HG02884 (cell line): ENCODE measurements at regions not wholly inside any gene's neighbourhood (a gene's known extent, or its start where the extent isn't known, plus 50 kb on each side); places are given as distances from the start of the nearest gene placed in this dataset.

Experiments used
- ATAC-seq: cut with Tn5 transposase; IDR thresholded peaks from one replicate; pipeline ENCODE4 v1.9.1; 2021; ENCODE audit warnings: mild to moderate bottlenecking, moderate library complexity; ENCODE audit not compliant: unreplicated experiment

DNA sequence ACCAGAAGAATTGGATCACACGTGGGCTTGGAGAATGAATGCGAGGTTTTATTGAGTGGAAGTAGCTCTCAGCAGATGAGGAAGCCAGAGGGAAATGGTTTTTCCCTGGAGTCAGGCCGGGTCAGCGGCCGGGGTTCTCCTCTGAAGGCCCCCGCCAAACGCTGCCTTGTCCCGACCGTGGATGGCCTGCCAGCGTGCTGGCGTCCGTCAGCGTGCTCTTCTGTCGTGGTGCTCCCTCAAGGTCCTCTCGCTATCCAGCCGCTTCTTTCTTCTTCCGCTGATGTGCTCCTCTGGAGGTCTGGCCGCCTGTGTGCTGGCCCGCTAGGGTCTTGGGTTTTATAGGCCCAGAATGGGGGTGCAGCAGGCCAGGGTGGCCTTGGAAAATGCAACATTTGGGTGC lies 632.2 kb downstream of the TRAM1L1 start:
- ATAC-seq = no peak

DNA sequence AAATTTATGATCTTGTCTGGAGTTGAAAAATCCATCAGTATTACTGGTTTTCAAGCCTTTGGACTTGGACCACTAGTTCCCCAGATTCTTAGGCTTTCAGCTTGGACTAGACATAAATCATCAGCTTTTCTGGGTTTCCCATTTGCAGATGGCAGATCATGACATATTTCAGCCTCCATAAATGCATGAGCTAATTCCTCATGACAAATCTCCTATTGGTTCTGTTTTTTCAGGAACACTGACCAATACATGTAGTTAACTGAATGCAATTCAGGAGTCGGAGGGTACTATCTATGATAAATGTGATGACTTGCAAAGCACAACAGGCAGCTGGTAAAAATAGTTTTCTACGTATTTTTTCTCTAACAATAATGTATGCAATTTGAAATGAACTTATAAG lies 635.6 kb downstream of the TRAM1L1 start:
- no peak for ATAC-seq

DNA sequence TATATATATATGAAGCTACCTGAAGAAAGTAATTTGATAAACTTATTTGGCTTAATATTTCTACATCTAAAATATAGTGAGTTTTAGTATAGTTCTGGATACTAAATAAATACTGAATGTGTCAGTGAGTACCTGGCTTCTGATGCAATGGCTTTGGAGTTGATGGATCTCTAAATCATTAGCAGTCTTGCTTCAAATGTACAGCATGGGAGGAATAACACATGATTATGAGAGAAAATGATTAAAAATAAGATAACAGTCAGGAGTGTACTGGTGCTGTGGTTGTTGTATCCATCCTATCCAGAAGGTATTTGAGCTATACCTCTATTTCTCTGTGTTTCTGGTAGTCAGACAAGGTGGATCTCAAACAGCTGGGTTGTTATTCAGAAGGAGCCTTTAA lies 641.3 kb downstream of the TRAM1L1 start:
- ATAC-seq = no peak

DNA sequence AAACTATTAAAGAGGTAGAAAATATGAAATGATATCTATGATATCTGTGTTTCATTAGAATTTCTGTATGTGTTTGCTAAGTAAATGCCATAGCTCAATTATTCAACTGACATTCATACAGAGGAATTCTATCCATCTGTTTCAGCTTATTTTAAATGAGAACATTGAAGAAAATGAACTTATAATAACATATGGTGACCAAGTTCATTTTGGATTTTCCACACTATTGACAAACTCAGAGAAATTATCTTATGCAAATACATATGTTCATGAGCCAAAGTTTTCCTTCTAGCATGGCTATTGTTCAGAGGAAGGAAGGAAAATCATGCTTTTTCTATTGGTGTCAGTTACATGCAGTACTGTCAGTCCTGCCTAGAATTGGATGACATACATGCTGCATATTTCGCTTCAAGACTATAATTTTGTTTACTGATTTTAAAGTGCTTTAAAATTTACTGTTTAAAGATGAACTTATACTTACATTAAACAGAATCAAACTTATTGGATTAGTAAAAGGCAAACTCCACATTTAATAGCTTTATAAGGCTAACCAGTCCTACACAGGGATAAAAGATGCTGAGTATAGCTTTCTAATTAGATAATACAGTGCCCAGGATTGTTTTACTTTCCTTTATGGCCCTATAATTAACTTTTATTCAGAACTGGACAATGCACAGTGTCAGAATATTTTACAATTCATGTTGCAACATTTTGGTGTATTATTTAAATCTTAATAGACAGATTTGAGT lies 646.2 kb downstream of the TRAM1L1 start:
- ATAC-seq = no peak

DNA sequence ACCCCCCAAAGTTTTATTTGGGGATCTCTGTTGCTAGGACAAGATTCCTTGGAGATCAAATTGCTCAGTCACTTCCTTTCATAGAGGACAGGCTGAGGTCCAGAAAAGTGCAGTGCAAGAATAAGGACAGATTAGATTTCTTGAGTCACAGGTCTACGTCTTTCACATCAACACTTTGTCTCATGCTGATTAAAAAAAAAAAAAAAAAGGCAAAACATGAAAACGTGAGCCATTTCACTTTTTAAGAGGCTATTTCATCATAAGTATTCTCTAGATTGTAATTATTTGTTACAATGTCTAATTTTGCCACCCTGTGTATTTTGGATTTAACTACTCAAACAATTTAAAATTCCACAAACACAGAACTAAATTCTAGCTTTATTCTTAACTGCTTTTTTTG lies 647.0 kb downstream of the TRAM1L1 start:
- no peak for ATAC-seq

DNA sequence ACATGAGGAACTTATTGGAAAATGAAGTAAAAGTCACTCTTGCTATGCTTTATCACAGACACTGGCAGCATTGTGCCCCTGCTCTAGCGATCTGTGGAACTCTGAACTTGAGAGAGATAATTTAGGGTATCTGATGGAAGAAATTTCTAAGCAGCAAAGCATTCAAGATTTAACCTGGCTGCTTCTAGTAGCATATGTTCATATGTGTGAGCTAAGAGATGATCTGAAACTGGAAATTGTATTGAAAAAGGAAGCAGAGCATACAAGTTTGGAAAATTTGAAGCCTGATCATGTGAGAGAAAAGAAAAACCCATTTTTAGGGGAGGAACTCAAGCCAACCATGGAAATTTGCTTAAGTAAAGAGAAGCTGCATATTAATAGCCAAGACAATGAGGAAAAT lies 657.7 kb downstream of the TRAM1L1 start:
- no peak for ATAC-seq

DNA sequence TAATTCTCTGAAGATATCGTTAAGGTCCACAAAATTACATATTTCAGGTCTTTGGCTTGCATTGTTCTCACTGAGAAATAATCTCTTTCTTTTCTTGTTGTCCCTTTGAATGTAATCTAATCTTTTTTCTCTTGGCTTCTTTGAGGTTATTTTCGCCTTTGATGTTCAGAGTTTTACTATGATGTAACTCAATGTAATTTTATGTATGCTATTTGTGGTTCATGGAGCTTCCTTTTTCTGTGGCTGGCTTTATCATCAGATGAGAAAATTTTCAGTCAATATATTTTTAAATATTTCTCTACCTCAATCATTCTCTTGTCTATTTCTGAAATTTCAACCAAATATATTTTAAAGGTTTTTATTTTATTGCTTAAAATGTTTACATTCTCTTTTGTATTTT lies 672.2 kb downstream of the TRAM1L1 start:
- no peak for ATAC-seq

DNA sequence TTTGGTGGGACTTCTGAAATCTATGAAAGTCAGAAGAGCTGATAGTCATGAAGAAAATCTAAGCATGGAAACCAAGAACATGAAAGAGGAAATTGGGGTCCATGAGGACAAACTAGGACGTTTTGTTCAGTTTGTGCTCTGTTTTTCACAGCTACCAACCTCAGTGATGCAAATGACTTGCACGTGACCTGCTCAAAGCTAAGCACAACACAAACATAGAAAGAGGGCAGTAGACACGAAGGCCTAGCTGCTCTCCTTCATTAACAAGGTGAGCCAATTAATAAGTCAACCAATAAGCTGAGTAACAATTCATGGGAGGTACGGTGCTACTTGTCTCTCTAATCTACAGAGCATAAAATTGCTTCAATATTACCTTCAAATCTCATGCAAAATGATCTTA lies 684.1 kb downstream of the TRAM1L1 start:
- no peak for ATAC-seq

DNA sequence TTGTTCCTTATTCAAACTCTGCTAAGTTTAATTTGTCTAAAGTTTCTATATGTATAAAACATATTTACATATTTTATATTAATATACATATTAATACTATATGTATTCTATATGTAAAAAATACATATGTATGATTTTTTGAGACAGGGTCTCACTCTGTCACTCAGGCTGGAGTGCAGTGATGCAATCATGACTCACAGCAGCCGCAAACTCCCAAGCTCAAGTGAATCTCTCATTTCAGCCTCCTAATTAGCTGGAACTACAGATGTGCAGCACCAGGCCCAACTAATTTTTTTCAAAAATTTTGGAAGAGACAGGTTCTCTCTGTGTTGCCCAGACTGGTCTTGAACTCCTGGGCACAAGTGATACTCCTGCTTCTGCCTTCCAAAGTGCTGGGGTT lies 684.9 kb downstream of the TRAM1L1 start:
- no peak for ATAC-seq

DNA sequence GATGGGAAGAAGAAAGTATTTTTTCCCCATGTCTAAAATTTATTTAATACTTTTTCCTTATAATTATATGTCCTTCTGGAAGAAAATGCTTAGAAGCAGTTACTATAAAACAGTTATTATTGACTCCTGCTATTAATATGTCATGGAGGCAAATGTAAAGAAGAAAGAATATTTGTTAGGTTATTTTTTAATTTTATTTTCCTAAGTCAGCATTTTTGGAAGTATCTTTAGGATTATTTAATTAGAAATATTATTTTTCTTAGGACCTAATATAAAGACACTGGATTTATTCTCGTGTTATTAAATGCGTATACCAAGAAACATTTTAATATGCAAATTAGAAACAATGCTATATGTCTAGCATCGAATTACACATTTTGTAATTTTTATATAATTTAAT lies 687.7 kb downstream of the TRAM1L1 start:
- no peak for ATAC-seq

DNA sequence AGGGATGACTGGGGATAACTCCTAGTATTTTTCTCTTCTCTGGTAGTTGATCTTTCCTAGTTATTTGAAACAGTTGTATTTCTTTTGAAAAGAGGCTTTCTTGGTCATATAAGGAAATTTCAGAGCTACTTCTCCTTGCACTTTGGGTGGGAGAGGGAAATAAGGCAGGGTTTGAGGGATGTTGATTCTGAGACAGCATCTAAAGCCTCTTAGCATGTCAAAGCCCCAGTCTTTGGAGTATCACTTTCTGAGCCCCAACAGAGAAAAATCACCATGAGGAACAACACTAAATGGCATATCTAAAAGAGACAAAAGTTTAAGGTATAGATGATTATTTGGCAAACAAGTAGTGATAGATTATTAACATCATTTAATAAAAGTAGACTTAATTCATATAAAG lies 688.1 kb downstream of the TRAM1L1 start:
- ATAC-seq = no peak

DNA sequence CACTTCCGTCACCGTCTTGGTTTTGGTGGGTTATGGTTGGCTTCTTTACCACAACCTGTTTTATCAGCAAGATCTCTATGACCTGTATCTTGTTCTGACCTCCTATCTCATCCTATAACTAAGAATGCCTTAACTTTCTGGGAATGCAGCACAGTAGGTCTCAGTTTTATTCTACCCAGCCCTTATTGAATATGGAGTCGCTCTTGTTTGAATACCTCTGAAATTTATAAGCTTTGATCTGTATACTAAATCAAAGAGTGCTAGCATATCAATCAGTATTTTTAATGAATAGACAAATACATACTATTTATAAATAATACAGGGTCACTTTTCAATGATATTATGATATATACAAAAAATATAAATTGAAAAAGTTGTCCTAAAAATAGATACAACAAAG lies 690.0 kb downstream of the TRAM1L1 start:
- no peak for ATAC-seq

DNA sequence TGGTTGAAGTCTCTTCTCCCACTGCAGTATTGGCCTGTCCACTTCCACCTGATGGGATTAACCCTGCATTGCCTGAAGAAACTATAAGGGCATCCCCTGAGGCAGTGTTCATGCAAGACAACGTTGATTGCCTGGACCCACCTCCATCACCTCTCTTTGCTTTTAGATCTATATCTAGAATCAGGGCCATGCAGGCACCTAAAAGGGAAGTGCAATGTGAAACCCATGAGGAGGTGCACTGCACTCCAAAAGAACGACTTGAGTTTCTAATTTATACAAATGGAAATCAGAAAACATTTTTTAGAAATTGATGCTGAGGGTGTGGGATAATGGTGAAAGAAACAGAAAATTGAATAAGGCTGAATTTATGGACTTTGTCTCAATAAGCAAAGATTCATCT lies 694.4 kb downstream of the TRAM1L1 start:
- no peak for ATAC-seq

DNA sequence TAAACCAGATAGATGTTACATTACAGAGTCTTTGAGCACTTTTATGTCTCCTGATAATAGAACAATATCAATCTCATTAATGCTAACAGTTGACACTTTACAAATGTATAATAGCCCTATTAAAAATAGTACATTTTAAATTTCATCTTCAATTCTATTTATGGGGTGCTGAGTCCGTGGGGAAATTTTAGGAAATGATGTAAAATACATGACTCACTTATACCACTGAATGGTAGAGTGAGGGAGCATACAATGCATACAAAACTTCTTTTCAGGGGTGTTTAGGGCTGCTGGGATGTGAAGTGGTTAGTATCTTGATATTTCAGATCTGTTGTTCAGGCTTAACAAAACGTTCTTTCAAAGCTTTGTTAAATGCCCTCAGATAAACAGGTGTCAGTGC lies 696.2 kb downstream of the TRAM1L1 start:
- no peak for ATAC-seq

DNA sequence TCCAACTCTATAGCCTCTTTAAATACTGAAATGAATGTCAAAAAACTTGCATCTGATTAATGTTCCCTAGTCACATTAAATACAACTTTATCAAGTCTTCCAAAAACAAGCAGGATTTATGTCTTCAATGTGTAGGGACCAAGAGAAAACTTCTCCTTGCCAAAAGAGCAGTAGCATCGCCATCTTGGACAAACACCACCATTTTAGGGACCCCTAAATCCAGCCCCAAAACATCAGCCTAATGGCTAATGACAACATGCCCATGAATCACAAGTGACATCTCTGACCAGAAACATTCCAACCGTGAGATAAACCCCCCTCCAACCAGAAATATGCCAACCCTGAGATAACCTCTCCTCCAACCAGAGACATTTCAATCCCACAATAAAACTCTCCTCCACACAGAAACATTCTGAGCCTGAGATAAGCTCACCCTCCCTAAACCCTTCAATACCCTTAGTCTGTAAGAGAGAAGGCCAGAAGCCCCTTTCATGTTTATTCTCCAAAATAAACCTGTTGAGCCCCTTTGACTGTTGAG lies 697.4 kb downstream of the TRAM1L1 start:
- ATAC-seq = no peak

DNA sequence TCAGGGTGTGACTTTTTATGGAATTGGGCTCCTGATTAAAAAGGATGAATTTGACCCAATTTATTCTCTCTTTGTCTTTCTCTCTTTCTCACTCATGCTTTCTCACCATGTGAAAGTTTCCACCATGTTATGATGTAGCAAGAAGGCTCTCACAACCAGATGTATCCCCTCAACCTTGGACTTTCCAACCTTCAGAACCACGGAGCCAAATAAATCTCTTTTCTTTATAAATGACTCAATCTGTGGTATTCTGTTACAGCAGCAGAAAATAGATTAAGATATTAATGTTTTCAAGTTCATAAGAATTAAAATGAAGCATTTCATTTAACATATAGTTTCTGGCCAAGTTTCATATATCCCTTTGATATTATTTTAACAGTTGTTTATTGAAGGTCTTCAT lies 698.5 kb downstream of the TRAM1L1 start:
- ATAC-seq = no peak

DNA sequence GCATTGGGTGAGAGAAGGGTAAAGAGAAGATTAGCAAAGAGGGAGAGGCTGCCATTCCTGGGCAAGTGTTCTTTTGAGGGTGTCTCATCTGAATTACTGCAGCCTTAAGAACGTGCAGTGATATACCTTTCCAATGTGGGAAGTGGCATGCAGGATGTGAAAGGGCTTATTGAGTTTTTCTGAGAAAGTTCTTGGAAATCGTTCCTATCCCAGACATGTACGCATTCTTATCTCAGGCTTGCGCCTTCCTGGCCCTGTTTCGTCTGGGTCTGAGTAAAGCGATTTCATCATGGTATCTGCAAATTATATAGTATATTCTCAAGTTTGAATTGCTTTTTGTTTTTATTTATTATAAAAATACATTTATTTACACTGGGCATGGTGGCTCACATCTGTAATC lies 699.8 kb downstream of the TRAM1L1 start:
- no peak for ATAC-seq

DNA sequence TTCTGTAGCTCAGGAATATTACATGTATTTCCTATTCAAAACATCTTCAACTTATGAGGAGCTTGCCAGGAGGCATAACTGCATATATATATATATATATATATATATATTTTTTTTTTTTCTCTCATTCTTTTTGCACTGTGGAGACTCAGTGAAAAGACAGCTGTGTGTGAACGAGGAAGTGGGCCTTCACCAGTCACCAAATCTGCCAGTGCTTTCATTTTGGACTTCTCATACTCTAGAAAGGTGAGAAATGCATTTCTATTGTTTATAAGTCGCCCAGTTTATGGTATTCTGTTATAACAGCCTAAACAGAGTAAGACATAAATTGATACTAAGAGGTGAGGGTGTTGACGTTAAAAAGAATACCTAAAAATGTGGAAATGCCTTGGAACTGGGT lies 710.6 kb downstream of the TRAM1L1 start:
- ATAC-seq = no peak

DNA sequence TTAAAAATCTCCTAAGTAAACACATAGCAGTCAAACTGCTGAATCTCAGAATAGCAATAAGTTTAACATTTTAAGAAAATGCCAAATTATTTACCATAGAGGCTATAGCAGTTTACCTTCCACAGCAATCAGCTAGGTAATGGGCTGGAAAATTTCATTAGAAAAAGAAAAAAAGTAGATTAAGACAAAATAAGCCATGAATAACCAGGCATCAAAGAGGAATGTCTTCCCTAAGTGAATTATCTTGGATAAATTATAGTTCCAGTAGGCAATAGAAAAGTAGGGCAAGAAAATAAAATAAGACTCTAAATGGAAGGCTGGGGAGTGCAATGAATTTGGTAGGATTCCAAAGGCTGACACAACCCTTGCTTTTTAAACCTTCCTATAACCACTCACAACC lies 722.8 kb downstream of the TRAM1L1 start:
- ATAC-seq = no peak

DNA sequence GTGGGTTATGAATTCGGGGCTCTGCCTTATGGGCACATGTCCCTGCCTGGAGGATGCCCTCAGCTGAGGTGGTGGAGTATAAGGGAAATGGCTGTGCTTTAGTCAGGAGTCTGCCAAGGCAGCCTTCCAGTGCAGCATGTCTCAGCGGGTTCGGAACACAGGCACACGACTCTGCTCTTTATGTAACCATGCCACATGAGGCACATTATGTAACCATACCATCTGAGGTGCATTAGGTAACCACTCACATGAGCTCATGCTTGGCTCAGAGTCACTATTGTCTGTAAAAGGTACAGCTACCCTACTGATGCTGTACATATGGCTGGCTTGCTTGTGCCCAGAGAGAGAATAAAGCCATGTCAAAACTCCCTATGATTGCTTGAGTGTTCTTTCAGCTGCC lies 723.6 kb downstream of the TRAM1L1 start:
- ATAC-seq = no peak

DNA sequence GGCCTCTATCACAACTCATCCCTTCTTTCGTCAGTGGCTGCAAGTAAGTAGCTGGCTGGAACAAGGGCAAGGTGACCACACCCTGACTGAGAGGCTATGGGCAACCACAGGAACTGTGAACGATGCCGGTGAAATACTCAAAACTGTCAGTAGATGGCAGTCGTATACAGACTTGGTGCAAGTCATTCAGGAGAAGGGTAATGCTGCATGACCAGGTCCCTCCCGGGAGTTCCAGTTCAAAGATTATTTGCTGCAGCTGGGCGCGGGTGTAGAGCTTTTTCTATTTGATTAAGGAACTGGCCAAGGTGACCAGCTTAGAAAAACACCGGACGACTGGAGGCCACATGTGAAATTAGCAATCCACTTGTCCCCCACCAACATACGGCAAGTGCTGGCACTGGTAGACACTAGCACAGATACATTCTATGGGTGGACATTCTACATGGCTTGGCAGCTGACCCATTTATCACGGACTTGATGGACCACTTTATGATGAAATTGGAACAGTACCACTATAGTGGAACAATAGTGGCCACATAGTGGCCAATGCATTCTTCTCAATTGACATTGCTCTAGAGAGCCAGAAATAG lies 726.6 kb downstream of the TRAM1L1 start:
- ATAC-seq = peak; percentile 99

DNA sequence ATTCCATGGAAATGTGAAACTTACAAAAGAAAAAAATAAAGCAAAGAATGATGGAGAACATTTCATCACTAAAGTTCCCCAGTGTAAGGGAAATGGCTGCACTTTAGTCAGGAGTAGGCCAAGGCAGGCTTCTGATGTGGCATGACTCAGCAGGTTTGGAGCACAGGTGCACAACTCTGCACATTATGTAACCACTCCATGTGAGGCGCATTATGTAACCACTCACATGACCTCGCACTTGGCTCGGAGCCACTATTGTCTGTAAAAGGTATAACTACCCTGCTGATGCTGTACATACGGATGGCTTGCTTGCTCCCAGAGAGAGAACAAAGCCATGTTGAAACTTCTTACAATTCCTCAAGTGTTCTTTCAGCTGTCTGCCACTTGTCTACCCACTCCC lies 727.6 kb downstream of the TRAM1L1 start:
- ATAC-seq = no peak

DNA sequence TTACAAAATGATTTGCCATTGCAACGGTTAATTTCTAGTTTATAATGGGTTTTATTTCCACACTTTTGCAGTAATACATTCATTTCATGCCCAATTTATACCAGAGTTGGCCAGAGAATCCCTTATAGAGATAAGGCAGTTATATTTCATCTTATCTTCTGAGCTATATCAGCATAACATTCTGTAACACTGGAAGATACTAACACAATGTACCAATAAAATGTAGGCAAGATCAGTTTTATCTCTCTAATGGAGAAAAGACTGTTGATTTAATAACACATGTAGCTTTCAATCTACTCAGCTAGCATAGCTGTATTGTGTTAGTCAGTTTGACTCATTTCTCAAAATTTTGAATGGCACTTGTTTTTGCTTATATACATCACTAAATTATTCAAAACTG lies 738.6 kb downstream of the TRAM1L1 start:
- ATAC-seq = no peak
